HG03354 (cell line): ENCODE measurements at regions not wholly inside any gene's neighbourhood (a gene's known extent, or its start where the extent isn't known, plus 50 kb on each side); places are given as distances from the start of the nearest gene placed in this dataset.
"Not testable (repeated sequence)": the region's sequence is repeated elsewhere in the genome, so short reads cannot be mapped to it uniquely, and the experiment has no call there.

Source experiments
- ATAC-seq: cut with Tn5 transposase; IDR thresholded peaks from one replicate; pipeline ENCODE4 v1.9.1; 2021; ENCODE audit warnings: mild to moderate bottlenecking; ENCODE audit not compliant: unreplicated experiment, poor library complexity, severe bottlenecking

DNA sequence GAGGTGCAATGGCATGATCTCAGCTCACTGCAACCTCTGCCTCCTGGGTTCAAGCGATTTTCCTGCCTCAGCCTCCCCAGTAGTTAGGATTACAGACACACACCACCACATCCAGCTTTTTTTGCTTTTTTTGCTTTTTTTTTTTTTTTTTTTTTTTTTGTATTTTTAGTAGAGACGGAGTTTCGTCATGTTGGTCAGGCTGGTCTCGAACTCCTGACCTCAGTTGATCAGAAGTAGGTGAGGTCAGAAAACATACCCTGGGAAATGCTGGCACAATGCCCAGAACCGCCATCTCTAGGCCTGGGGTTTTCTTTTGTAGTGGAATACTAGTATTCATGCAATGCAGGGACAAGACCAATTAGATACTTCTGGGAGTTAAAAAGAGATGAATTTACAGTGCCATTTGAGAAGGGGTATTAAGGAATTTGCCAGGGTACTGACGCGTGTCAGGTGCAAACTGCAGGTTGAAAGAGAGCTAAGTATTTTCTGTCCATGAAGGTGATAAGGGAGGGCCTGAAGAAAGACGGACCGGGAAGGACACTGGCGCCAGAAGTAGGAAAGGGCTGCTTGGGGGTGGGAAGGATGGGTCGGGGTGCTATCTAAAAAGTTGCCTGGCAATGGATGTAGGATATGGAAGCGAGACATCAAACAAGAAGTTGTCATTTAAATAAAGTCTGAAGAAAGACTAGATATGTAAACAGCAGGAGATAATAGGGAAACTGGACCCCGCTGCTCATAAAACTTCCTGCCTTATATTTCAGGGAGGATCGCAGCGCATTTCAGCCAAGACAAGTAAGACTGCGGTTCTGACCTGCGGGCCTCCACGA, 95.8 kb downstream of the PPIAL4G start:
- ATAC-seq = not testable (repeated sequence)

DNA sequence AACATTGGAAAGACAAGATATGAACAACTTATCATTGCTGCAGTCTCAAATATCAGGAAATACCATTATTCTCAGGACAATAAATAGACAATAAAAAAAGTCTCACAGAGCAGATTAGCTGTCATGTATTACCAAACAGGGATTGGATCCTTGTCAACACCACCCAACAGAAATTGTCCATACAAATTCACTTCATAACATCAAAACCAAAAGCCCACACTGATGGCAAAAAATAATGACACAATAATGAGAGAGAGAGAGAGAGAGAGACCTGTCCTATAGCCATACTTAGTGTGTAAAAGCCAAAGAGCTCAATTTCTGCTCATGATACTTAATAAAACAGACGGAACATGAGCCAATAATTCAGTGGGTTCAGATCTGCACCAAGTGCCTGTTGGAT, 96.5 kb downstream of the PPIAL4G start:
- ATAC-seq = no peak

DNA sequence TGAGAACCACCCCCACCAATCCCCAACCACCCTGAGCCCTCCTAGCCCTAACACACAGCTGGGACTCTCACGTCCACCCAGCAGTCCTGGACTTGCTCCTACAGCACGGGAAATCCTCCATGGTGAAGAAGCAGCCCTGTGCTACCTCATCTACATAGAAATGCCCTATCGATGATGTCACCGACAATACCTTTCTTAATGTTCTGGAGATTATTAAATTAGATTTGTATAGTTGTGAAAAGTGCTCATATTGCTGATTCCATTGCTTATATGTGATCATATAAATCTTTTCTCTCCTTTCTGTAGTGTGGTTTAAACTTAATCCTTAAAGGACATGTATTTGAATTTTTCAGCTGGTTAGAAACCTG, 97.1 kb downstream of the PPIAL4G start:
- not testable (repeated sequence) for ATAC-seq

DNA sequence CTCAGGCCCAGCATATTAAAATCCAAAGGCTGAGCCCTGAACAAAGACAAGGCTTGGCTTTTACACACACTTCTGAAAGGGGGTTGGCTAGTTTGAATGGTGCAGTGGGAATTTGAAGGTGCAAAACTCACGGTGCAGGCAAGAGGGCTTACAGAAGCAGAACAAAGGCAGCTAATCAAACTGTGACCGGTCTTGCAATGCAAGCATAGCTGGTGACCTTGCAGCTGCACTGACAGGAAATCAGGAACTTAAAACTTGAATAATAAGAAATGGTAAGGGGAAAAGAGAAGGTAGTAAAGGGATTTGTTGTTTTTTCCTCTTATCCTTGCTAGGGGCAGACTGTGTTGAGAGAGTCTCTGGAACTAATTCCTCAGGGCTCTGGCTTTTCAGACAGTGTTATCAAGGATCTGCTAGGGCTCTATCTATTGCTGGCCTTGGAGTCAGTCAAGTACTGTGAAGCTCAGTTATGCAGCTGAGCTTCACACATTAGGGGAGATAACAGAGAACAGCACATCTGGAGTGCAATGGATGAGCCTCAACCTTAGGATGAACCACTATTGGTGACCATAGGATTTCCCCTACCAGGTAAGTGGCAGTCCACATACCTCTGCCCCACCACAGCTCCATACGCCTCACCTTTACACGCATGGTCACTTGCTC, 97.6 kb downstream of the PPIAL4G start:
- no peak for ATAC-seq

DNA sequence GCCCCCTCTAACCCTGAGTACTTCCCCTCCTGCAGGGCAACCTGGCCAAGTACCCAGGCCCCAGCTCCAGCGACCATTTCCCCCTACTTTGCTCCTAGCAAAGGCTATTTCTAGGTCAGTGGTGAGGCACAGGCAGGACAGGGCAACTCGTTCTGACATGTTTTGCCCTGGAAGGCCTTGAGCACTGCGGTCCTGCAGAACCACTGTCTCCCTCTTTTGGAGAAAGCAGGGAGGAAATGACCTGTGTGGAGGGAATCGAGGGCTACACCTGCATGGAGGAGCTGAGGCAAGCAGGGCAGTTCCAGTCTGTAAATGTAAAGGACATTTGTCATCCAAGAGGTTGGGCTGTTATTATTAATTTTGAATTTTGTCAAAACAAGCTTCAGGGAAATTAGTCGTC, 99.1 kb downstream of the PPIAL4G start:
- no peak for ATAC-seq

DNA sequence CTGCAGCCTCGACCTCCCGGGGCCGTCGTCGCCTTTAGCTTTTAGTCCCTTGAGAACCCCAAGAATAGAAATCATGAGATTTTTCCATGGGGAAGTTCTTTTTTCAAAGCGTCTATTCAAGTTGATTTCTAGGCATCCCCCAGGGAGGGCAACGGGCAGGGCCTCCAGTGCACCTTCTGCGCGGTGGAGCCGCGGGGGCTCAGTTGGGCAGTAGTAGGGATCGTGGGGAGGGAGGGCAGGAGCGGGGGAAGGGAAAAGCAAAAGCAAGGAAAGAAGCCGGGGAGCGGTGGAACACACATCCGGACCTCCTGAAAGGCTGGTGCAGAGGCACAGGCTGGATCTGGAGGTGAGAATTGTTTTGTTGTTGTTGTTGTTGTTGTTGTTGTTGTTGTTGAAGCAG, 103.4 kb downstream of the PPIAL4G start:
- no peak for ATAC-seq

DNA sequence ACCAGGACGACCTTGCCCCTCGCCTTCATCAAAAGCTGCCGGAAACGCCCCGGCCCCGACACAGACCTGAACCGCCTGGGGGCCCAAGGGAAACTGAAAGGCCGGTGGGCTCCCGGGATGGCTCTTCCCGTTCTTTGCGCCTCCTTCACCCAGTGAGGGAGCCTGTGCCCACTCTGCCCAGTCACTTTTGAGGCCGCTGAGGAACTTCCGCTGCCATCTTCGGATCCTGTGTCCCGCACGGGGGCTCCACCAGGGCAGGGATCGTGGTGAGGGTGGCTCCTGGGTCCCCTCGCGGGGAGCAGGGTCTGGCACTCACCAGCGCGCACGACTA, 104.0 kb downstream of the PPIAL4G start:
- ATAC-seq = no peak

DNA sequence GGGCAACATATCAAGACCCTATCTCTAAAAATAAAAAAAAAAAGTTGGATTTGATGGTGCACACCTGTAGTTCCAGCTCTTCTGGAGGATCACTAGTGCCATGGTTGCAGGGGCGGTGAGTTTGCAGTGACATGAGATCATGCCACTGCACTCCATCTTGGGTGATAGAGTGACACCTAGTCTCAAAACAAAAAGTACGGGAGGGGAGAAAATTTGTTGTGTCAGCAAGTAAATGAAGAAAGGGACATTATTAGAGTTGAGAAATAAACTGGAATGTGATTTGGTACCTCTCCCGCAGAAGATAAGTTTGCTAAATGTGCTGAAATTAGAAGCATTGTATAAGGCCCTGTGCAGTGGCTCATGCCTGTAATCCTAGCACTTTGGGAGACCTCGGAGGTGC, 105.1 kb downstream of the PPIAL4G start:
- ATAC-seq = not testable (repeated sequence)

DNA sequence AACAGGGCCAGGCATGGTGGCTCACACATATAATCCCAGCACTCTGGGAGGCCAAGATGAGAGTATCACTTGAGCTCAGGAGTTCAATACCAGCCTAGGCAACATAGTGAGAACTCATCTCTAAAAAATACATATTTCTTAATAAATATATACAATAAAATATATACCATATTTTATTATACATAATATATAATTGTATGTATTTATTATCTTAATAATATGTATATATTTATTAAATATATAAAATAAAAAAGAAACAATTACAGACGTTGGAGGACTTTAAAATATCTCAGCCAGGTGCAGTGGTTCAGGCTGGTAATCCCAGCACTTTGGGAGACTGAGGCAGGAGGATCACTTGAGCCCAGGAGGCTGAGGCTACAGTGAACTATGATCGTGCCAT, 106.1 kb downstream of the PPIAL4G start:
- not testable (repeated sequence) for ATAC-seq

DNA sequence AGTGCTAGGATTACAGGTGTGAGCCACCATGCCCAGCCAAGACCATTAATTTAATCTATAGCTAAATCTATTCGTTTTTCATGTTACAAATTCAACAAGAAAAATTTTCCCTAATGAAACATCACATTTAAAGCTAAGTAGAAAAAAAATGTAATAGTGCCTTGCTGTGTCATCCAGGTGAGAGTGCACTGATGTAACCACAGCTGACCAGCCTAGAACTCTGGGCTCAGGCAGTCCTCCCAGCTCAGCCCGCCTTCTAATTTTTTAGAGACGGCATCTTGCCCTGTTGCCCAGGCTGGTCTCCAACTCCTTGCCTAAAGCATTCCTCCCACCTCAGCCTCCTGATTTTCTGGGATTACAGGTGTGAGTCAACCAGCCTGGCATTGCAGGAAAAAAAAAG, 109.0 kb downstream of the PPIAL4G start:
- no peak for ATAC-seq

DNA sequence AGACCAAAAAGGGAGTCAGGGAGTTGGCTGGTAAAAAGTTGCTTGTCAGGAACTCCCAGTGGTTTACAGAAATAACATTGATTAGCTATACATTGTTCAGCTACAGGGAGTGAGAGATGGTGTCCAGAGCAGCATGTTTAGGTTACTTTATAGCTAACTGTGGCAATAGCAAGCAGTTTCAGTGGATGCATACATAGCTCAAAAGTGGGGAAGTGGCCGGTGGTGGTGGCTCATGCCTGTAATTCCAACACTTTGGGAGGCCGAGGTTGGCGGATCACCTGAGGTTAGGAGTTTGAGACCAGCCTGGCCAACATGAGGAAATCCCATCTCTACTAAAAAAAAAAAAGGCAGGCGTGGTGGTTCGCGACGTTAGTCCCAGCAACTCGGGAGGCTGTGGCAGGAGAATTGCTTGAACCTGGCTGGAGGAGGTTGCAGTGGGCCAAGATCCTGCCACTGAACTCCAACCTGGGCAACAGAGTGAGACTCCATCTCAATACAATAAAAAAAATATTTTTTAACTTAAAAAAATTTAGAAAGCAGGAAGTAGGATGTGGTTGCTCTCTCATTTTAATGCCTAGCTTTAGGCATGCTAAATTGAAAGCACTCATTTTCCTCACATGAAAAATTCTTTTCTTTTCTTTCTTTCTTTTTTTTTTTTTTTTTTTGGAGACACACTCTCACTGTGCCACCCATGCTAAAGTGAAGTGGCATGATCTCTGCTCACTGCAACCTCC, 109.7 kb downstream of the PPIAL4G start:
- ATAC-seq = no peak

DNA sequence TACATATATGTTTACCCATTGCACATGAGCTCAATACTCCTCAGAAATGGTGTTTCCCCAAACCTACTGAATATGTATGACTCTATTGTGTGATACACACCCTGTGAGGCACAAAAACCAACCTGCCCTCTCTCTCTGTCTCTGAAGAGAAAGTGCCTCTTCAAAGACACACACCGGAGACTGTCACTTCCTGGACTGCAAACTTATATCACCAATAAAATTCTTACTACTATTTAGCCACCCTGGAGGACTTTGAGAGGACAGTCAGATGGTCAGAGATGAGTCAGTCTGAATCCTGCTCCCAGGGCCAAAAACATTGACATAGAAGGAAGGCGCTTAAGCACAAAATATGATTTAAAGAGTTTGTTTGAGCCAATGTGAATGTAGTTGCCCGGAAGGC, 110.4 kb downstream of the PPIAL4G start:
- ATAC-seq = no peak

DNA sequence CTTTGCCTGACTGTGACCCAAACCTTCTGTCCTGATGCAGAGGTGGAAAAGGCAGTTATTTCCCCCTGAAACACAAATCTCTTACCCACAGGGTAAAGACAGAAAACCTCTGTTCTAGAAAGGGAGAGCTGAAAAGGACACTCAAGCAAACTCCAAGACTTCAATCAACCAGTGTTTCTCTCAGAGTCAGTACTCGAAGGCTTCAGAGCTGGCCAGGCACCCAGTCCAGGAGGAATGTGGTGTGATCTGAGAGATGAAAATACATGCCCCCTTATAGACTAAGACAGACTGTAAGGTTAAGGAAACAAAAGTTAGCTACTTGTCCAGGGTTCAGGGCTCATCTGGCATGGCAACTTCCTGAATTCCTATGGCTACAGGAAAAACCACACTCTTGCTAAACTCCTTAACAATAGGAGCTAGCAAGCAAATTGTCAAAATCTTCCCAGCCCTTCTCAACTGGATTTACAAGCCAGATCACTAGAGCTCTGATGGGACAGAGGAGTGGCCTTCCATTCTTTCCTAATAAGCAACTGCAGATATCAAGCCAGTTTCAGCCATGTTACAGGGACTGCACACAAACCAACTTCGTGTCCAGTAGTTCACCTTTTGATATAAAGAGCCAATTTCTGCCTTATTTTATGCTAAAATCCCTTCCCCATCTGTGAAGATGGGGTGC, 110.9 kb downstream of the PPIAL4G start:
- ATAC-seq = not testable (repeated sequence)

DNA sequence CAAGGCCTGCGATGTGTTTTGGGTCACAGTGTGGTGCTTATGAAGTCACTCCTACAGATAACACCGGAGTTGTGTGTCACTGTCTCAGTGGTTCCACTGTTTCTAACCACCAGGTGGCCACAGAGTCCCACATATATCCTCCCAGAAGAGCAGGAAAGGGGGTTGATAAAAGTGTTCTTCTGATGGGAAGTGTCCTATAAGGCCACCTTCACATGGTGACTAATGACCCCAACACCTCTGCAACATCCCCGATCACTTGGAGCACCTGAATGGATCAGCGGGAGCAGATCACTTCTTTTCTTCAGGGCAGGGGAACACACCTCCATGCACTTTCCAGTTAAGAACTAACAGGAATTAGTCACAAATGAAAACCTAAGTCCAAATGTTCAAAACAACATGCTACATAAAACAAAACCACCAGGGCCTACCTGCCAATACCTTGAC, 111.5 kb downstream of the PPIAL4G start:
- not testable (repeated sequence) for ATAC-seq

DNA sequence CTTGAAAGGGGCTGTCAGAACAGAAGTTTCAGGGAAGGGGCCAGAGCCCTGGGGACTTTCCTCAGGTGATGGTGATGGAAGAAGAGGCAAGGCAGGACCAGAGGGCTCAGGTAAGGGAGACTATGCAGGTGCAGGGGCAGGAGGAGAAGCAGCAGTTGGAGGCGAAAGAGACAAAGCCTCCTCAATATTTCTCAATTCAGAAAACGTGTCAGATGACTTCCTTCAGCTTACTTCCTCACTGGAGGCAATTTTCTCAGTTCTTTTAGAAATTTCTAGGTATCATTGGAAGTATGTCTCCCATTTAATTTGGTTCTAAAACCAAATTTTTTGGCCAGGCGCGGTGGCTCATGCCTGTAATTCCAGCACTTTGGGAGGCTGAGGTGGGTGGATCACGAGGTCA, 112.4 kb downstream of the PPIAL4G start:
- not testable (repeated sequence) for ATAC-seq

DNA sequence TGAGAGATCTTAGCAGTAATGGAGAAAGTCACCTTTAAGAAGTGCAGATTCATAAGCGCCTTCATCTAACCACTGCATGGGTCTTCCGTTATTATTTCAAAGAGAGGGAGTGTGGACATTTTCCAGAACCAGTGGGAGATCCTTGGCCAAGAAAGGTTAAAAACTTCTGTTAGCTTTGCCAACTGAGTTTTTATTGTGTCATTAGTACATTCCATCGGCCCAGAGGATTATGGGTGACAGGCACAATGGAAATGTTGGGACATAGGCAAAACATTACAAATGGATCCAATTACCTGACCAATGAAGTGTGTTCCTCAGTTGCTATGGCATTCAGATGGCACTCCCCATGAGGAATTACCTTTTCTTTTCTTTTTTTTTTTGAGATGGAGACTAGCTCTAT, 115.5 kb downstream of the PPIAL4G start:
- ATAC-seq = no peak

DNA sequence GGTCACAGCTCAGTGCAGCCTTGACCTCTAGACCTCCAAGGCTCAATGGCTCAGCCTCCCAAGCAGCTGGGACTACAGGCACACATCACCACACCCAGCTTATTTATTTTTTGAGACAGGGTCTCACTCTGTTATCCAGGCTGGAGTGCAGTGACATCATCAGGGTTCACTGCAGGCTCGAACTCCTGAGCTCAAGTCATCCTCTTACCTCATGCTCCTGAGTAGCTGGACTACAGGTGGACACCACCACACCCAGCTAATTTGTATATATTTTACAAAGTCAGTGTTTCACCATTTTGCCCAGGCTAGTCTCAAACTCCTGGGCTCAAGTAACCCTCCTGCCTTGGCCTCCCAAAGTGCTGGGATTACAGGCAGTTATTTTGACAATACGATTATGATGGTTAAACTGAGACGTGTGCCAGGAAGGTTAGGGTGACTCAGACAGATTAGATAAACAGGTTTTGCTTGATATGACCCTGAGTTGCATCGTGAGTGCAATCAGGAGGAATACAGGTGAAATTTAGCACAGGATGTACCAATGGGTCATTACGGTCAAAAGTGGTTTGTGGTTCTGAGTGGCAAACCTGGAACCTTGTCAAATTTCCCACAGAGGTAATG, 116.9 kb downstream of the PPIAL4G start:
- ATAC-seq = not testable (repeated sequence)

DNA sequence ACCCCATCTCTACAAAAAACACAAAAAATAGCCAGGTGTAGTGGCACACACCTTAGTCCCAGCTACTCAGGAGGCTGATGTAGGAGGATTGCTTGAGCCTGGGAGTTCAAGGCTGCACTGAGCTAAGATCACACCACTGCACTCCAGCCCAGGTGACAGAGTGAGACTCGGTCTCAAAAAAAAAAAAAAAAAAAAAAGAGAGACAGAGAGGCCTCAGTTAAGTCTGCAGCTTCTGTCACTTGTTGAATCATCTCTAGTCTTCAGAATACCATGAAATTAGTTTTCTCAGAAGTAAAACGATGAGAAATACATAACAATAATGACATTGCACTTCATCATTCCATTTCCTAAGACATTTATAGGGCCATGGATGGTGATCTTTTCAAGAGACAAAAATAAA, 118.0 kb downstream of the PPIAL4G start:
- not testable (repeated sequence) for ATAC-seq

DNA sequence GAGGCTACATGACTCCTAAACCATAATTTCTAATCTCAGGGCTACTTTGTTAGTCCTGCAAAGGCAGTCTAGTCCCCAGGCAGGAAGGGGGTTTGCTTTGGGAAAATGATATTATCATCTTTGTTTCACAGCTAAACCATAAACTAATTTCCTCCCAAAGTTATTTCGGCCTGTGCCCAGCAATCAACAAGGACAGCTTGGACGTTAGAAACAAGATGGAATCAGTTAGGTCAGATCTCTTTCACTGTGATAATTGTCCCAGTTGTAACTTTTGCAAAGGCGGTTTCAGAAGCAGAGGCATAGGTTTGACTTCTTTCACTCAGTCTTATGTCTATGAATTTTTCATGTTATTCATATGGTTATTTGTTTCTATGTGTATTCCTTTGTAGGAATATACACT, 119.1 kb downstream of the PPIAL4G start:
- ATAC-seq = not testable (repeated sequence)

DNA sequence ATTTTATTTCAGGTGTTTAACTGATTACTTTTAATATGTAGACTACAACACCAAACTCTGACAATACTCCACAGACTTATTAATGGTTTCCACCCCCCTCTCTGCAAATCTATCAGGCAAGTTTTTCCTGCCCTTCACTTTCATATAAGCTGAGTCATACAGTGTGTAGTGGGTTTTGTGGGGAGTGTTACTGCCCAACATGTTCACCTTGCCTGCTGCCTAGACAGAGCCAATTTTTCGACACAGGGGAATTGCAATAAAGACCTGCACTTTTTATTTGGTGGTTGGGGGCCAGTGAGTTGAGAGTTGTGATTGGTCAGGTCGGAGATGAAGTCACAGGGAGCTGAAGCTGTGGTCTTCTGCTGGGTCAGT, 119.7 kb downstream of the PPIAL4G start:
- no peak for ATAC-seq
